ENCODE measurements at regions not wholly inside any gene's neighbourhood (a gene's known extent, or its start where the extent isn't known, plus 50 kb on each side); places are given as distances from the start of the nearest gene placed in this dataset.

- ATAC-seq (ENCODE audit: low FRiP score) (no peak), DNase-seq (ENCODE audit: low spot score) (no peak)
- TF ChIP-seq, protein P1, sequence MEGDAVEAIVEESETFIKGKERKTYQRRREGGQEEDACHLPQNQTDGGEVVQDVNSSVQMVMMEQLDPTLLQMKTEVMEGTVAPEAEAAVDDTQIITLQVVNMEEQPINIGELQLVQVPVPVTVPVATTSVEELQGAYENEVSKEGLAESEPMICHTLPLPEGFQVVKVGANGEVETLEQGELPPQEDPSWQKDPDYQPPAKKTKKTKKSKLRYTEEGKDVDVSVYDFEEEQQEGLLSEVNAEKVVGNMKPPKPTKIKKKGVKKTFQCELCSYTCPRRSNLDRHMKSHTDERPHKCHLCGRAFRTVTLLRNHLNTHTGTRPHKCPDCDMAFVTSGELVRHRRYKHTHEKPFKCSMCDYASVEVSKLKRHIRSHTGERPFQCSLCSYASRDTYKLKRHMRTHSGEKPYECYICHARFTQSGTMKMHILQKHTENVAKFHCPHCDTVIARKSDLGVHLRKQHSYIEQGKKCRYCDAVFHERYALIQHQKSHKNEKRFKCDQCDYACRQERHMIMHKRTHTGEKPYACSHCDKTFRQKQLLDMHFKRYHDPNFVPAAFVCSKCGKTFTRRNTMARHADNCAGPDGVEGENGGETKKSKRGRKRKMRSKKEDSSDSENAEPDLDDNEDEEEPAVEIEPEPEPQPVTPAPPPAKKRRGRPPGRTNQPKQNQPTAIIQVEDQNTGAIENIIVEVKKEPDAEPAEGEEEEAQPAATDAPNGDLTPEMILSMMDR (IDR thresholded peaks at IDR 0.05) = no peak
Measured at GRCh38 chr18:78092901-78093300, 843.3 kb downstream of the GALR1 start.

- TF ChIP-seq, protein P1 (IDR thresholded peaks at IDR 0.05) = no peak
- no peak for ATAC-seq (ENCODE audit: low FRiP score)
- no peak for DNase-seq (ENCODE audit: low spot score)
Measured at GRCh38 chr18:78099979-78100588, 850.4 kb downstream of the GALR1 start.

DNA sequence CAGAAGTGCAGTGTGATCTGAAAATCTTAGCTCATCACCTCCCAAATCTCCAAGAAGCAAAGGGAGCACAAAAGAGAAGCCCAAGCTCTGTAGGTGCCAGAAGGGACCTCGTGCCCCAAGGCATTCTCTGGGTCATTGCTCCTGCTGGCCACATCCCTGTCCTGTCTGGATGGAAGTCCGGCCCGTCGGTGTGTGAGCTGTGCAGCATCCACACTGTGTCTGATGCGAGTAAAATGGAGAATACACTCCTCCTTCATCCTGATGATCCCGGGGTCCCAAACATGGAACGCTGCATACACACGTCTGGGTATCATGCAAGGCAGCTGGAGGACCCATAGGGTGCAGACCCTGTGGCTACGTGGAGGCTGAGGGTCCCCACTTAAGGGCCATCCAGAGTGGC is 851.4 kb downstream of the GALR1 start:
- DNase-seq (ENCODE audit: low spot score) (no peak), ATAC-seq (ENCODE audit: low FRiP score) (no peak)

GRCh38 chr18:78102135-78102534 is 852.5 kb downstream of the GALR1 start:
- no peak for ATAC-seq (ENCODE audit: low FRiP score)
- no peak for DNase-seq (ENCODE audit: low spot score)

More for the DNA sequence above, 851.4 kb downstream of the GALR1 start:
- TF ChIP-seq, protein P1 (IDR thresholded peaks at IDR 0.05) = no peak

DNA sequence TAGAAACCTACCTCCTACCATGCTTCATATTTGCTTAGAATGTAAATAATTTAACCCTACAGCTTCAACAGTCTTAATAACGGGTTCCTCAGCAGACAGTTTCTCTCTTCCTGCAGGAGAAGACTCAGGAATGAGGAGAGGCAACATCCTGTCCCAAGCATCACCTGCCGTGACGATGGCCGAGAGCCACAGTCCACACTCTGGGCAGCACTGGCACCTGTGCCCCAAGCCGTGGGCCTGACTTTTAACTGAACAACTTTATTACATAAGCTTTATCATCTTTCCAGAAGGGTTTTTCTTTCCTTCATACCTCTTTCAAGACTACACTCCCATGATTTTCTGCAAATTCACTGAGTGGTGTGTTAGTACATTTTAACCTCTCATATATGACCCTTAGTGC is 856.0 kb downstream of the GALR1 start:
- DNase-seq (ENCODE audit: low spot score) (no peak), ATAC-seq (ENCODE audit: low FRiP score) (no peak)
- TF ChIP-seq, protein P1 (IDR thresholded peaks at IDR 0.05) = no peak

More at GRCh38 chr18:78102135-78102534, 852.5 kb downstream of the GALR1 start:
- TF ChIP-seq, protein P1 (IDR thresholded peaks at IDR 0.05) = no peak

DNA sequence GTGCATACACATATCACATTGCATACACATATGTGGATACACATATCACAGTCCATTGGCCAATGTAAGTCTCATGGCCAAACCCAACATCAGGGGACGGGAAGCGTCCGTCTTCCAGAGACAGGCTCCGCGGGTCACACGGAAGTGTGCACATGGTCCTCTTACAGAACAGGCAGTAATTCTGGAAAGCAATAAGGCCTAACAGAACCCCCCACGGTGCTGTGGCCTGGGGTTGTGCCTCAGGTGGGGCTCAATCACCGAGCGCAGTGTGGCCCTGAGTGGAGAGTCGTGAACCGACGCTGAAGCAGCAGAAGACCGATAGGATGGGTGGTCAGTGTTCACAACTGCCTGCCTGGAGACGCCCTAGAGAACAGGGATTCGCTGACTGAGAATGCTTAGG is 857.3 kb downstream of the GALR1 start:
- ATAC-seq (ENCODE audit: low FRiP score) = no peak
- no peak for DNase-seq (ENCODE audit: low spot score)
- TF ChIP-seq, protein P1 (IDR thresholded peaks at IDR 0.05) = no peak

DNA sequence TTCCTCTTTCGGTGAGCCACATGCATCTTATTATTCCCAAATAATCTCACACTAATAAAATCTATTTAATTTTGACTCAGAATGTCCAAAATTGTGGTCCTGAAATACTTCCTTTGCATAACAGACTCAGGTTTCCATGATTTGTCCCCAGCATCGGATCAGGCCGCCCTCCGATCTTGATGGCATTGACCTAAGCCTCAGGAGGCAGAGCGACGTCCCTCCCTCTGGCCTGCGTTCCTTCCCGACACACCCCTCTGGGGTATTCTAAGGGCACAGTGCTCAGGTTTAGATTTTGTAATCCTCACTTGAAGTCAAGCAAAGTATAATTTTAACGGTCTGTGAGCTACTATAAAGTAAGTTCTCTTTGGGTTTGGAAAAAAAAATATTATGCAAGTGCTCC is 857.7 kb downstream of the GALR1 start:
- no peak for DNase-seq (ENCODE audit: low spot score)
- TF ChIP-seq, protein P1 (IDR thresholded peaks at IDR 0.05) = no peak
- ATAC-seq (ENCODE audit: low FRiP score) = no peak

All from omental fat pad (tissue), 3 donors.